VCaP (cell line): ENCODE measurements at regions not wholly inside any gene's neighbourhood (a gene's known extent, or its start where the extent isn't known, plus 50 kb on each side); places are given as distances from the start of the nearest gene placed in this dataset.
"Not testable (repeated sequence)": the region's sequence is repeated elsewhere in the genome, so short reads cannot be mapped to it uniquely, and the experiment has no call there.

Experiments used
- H3K27ac ChIP-seq: fragments of 450-650 bp; 2 replicates; pipeline ENCODE4 v1.5.1; 2017
- TF ChIP-seq, protein P1 (sequence below): fragments of 450-650 bp; conservative IDR thresholded peaks from 2 replicates; pipeline ENCODE4 v1.5.1; 2017; ENCODE audit warnings: mild to moderate bottlenecking, moderate library complexity

DNA sequence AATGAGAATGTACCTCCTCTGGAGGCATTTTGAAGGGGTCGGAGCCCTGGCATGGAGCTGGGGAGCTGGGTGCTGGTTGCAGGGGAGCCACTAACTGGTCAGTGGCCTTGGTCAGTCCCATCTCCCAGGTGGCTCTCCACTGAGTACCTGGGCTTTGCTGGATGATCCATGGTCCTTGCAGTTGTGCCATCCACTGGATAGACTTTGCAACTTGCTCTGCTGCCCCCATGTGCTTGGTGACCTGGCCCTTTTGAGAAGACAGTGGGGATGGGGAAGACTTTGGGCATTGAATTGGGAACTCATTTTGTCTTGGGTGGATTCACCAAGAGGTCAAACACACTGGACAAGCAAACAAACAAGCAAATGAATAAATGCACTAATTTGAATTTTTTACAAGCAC lies 263.9 kb downstream of the MYCN start:
- H3K27ac ChIP-seq = no peak overlapping the region
- TF ChIP-seq, protein P1, sequence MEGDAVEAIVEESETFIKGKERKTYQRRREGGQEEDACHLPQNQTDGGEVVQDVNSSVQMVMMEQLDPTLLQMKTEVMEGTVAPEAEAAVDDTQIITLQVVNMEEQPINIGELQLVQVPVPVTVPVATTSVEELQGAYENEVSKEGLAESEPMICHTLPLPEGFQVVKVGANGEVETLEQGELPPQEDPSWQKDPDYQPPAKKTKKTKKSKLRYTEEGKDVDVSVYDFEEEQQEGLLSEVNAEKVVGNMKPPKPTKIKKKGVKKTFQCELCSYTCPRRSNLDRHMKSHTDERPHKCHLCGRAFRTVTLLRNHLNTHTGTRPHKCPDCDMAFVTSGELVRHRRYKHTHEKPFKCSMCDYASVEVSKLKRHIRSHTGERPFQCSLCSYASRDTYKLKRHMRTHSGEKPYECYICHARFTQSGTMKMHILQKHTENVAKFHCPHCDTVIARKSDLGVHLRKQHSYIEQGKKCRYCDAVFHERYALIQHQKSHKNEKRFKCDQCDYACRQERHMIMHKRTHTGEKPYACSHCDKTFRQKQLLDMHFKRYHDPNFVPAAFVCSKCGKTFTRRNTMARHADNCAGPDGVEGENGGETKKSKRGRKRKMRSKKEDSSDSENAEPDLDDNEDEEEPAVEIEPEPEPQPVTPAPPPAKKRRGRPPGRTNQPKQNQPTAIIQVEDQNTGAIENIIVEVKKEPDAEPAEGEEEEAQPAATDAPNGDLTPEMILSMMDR = no peak

DNA sequence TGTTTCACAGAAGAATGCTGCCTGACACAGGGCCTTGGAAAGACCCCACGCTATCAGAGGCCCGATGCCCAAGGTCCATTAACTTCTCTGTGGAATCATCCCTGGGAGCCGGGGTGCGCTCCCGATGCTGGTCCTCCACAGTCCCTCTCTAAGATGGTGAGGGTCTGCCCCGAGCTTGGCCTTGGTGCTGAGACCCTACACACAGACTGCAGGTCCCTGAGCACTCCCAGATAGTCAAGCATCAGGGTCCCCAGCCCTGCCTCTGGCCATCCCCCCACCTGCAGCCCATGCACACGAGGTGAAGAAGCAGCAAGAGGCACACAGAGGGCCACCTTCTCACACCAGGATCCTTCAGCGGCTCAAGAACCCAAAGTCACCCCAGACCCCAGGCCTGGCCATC lies 263.3 kb downstream of the MYCN start:
- H3K27ac ChIP-seq = no peak overlapping the region
- TF ChIP-seq, protein P1 = no peak

DNA sequence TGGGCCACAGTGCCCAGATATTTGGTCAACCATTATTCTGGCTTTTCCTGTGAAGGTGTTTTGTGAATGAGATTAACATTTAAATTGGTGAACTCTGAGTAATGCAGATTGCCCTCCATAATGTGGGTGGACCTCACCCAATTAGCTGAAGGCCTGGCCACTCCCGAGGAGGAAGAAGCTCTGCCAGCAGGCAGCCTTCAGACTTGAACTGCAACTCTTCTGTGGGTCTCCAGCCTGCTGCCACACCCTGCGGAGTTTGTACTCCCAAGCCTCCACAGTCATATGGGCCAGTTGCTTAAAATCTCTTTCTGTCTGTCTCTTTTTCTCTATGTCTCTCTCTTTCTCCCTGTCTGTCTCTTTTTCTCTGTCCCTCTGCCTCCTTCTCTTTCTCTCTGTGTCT lies 262.7 kb downstream of the MYCN start:
- H3K27ac ChIP-seq = no peak overlapping the region
- TF ChIP-seq, protein P1 = no peak

DNA sequence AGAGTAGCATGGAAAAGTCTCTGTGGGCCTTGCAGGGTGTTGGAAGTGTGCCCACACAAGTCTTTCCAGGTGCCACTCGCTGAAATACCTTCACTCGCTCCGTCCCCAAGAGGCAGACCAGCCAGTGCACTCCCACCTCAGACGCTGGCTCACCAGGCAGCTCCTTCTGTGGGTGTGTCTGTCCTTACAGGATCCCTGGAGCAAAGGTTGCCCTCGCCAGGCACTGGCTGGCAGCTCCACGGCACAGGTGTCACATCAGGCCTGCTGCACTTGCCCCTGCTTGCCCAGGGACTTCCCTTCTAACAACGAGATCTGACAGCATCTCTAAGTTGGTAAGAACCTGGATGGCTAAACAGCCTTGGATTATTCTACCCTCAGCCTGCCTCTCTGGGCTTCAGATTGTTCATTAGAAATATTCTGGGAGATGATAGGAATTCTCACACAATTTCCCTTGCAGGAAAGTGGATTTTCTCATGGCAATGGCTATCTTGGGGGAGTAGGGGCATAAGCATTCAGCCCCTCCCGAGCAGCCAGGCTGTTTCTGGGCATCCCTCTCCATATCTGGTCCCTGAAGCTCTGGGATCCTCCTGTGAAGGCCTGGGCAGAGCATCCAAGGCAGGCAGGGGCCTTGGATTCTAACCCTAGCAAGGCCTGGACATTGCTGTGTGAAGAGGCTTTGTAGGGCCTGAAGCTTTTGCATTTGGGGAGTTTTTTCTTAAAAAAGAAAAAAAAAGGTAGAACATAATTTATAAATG lies 262.1 kb downstream of the MYCN start:
- no peak overlapping the region for H3K27ac ChIP-seq
- TF ChIP-seq, protein P1 = no peak

DNA sequence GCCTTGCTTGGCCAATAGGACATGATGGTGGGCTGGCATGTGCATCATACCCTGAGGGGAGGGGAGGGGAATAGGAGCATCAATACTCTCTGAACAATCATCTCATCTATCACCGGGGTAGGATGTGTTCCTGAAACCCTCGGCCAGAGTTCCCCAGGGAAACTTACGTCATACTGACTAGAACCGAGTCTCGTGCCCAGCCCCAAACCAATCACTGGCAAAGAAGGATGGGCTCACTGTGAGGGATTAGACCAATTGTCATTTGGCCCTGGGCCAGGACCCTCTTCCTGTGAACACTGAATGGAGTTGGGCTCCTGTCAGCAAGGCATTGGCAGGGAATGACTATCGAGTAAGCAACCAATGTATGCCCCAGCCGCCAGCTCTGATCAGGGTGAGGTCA lies 261.5 kb downstream of the MYCN start:
- no peak overlapping the region for H3K27ac ChIP-seq
- TF ChIP-seq, protein P1 = no peak

DNA sequence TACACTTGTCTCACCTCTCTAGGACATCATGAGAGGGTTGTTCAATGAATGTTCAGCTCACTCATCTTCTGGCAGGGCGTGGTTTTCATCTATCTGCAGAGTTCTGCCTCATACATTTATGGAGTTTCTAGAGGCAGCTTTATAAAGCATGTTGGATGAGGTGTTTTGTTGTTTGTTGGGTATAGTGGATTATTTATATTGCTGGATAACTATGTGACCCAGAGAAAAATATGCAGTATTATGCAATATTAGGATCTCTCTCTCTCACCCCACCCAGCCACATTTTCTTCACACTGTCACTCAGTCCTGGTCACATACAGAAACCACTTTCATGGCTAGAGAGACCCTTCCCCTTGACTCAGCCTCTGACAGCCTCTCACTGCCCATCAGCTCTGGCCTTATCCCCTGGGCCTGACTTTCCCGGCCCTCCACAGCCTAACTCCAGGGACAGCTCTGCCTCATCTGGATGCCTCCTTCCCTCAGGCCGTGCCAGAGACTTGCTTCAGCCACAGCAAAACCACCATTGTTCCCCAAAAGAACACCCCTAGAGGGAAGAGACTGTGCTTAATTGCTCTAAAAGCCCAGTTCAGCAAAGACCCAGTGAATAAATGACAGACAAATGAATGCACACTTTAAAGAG lies 260.3 kb downstream of the MYCN start:
- TF ChIP-seq, protein P1 = no peak
- H3K27ac ChIP-seq = no peak overlapping the region

DNA sequence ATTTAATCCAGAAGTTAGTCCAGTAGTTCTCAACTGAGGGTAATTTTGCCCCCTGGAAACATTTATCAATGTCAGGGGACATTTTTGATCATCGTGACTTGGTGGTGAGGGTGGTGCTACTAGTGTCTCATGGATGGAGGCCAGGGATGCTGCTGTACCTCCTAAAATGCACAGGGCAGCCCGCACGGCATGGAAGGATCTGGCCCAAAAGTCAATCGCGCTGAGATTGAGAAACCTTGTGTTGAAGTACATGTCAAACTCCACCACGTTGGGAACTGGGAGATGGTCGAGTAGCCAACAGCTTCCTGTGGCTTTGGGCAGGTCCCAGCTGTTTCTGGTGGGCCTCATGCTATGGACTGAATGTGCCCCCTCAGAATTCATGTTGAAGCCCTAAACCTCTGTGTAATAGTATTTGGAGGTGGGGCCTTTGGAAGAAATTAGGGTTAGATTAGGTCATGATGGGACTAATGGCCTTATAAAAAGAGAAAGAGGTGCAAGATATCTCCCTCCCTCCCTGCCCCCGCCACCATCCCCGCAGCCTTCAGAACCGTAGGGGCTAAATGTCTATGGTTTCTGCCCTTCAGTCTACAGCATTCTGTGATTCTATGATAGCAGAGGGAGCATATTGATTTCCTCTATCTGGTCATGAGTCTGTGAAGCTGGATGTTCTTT lies 259.7 kb downstream of the MYCN start:
- no peak overlapping the region for H3K27ac ChIP-seq
- TF ChIP-seq, protein P1 = no peak

DNA sequence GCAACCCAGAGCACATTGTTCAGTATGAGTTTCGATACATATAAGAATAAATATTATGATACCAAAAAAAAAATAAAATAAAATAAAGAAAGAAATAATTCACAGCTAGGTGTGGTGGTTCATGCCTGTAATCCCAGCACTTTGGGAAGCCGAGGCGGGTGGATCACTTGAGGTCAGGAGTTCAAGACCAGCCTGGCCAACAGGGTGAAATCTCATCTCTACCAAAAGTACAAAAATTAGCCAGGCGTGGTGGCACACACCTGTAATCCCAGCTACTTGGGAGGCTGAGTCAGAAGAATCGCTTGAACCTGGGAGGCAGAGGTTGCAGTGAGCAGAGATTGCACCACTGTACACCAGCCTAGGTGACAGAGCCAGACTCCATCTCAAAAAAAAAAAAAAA lies 258.9 kb downstream of the MYCN start:
- H3K27ac ChIP-seq = not testable (repeated sequence)
